K562 (cell line): ENCODE measurements at regions not wholly inside any gene's neighbourhood (a gene's known extent, or its start where the extent isn't known, plus 50 kb on each side); places are given as distances from the start of the nearest gene placed in this dataset.

Source experiments
- AFF1 ChIP-seq, 2 experiments: fragments of 450-650 bp; IDR thresholded peaks; 2 replicates each; pipeline ENCODE4 v1.6.1; 2018; ENCODE audit warnings: mild to moderate bottlenecking in 2 of 2, low read depth in 1 of 2; ENCODE audit not compliant: partially characterized antibody in 2 of 2
- BRD4 ChIP-seq: fragments of 200-600 bp; sonication (generic); IDR thresholded peaks from 2 replicates; pipeline ENCODE4 v1.6.1; 2017; ENCODE audit warnings: inconsistent platforms
- CHD2 ChIP-seq: IDR thresholded peaks from 2 replicates; pipeline ENCODE4 v1.6.1; 2011; ENCODE audit warnings: low read depth, low read length
- CHD4 ChIP-seq: fragments of 200-600 bp; sonication (generic); IDR thresholded peaks from 3 replicates; pipeline ENCODE4 v1.6.1; 2012; ENCODE audit warnings: low read depth, mild to moderate bottlenecking, mixed read lengths, low read length, inconsistent platforms; ENCODE audit not compliant: insufficient read depth, insufficient replicate concordance, poor library complexity, severe bottlenecking
- E2F8 ChIP-seq: fragments of 450-650 bp; IDR thresholded peaks from 2 replicates; pipeline ENCODE4 v1.7.1; 2018; ENCODE audit warnings: mild to moderate bottlenecking, low read depth; ENCODE audit not compliant: partially characterized antibody
- ETS1 ChIP-seq: conservative IDR thresholded peaks from 2 replicates; pipeline ENCODE4 v1.6.1; 2011; ENCODE audit warnings: low read depth, mild to moderate bottlenecking, low read length; ENCODE audit not compliant: control insufficient read depth
- HDAC2 ChIP-seq: fragments of 450-650 bp; IDR thresholded peaks from 2 replicates; pipeline ENCODE4 v1.6.1; 2016; ENCODE audit warnings: mild to moderate bottlenecking
- ILK ChIP-seq: fragments of 450-650 bp; IDR thresholded peaks from 2 replicates; pipeline ENCODE4 v1.6.1; 2016; ENCODE audit warnings: missing genetic modification characterization, low read depth, mild to moderate bottlenecking, missing compliant biosample characterization, moderate library complexity, borderline replicate concordance
- IRF2 ChIP-seq: sonication (generic); formaldehyde crosslinking; IDR thresholded peaks from 2 replicates; pipeline ENCODE4 v1.8.1; 2022; ENCODE audit warnings: mild to moderate bottlenecking, missing genetic modification reagents
- LARP7 ChIP-seq: fragments of 450-650 bp; IDR thresholded peaks from 2 replicates; pipeline ENCODE4 v1.6.1; 2016
- RUNX1 ChIP-seq: sonication (generic); IDR thresholded peaks from 2 replicates; pipeline ENCODE4 v1.6.1; 2016; ENCODE audit warnings: antibody characterized with exemption, low read depth
- STAT5A ChIP-seq: IDR thresholded peaks from 2 replicates; pipeline ENCODE4 v1.6.1; 2012; ENCODE audit warnings: low read length, inconsistent platforms, borderline replicate concordance
- TAL1 ChIP-seq: fragments of 450-650 bp; IDR thresholded peaks from 2 replicates; pipeline ENCODE4 v1.6.1; 2016; ENCODE audit warnings: mild to moderate bottlenecking
- TCF15 ChIP-seq: fragments of 250-450 bp; sonication (Bioruptor Pico); IDR thresholded peaks from 2 replicates; pipeline ENCODE4 v1.8.0; 2022; ENCODE audit warnings: moderate library complexity, mild to moderate bottlenecking, inconsistent platforms
- ZBTB34 ChIP-seq: fragments of 250-450 bp; sonication (Bioruptor Pico); IDR thresholded peaks from 2 replicates; pipeline ENCODE4 v1.8.0; 2021; ENCODE audit warnings: mild to moderate bottlenecking, moderate library complexity
- ZNF655 ChIP-seq: fragments of 250-450 bp; sonication (Bioruptor Pico); IDR thresholded peaks from 2 replicates; pipeline ENCODE4 v1.5.0; 2021

- TF ChIP-seq E2F8 (no peak), HDAC2 (peak; percentile 86), STAT5A (peak; percentile 86), CHD4 (no peak), TAL1 (peak; percentile 92), BRD4 (no peak), ZBTB34 (CRISPR knock-in tag) (no peak), RUNX1 (no peak), LARP7 (no peak), AFF1 (IDR thresholded peaks at IDR 0.05; ENCODE audit: low read depth in 1 of 2, partially characterized antibody in 2 of 2) (no peak), TCF15 (no peak), ILK (tag) (no peak), IRF2 (no peak), ETS1 (no peak), CHD2 (no peak), ZNF655 (CRISPR knock-in tag) (no peak)
These were observed 55.6 kb downstream of the RHOXF2B start (continued) for GRCh38 chrX:120021927-120022326.
